Choroid plexus epithelial cell (primary cell): ENCODE measurements at regions not wholly inside any gene's neighbourhood (a gene's known extent, or its start where the extent isn't known, plus 50 kb on each side); places are given as distances from the start of the nearest gene placed in this dataset.
A peak's percentile ranks its signal among the peaks of the same experiment; 100 is the strongest.

Experiments
- DNase-seq: peaks from one replicate; pipeline ENCODE4 v3.0.0-alpha.2; 2010; ENCODE audit warnings: low read depth
- H3K4me3 ChIP-seq: 2 replicates; pipeline ENCODE4 v1.5.1; 2011; ENCODE audit warnings: low read depth, mild to moderate bottlenecking, control low read depth, low read length, moderate library complexity
- TF ChIP-seq, protein P1 (sequence below): conservative IDR thresholded peaks from 2 replicates; pipeline ENCODE4 v1.5.1; 2011; ENCODE audit warnings: low read depth, mild to moderate bottlenecking, control low read depth, inconsistent platforms, low read length, moderate library complexity

DNA sequence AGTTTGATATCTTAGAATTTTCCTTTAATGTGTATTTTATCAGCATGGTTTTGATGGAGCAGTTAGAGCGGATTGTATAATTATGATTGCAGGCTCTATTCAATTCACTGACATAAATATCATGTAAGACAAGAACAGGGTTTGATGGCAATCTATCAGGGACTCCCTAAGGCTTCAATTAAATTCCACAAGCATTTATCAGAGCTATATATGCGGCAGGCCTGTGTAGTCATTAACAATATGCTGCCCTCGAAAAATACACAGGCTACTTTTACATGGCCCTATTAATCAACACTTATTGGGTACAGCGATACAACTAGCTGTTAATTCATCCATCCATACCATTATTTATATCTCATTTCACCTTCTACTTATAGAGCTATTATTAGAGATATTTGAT is 358.1 kb upstream of the TPK1 start:
- no peak for DNase-seq
- no peak overlapping the region for H3K4me3 ChIP-seq
- TF ChIP-seq, protein P1, sequence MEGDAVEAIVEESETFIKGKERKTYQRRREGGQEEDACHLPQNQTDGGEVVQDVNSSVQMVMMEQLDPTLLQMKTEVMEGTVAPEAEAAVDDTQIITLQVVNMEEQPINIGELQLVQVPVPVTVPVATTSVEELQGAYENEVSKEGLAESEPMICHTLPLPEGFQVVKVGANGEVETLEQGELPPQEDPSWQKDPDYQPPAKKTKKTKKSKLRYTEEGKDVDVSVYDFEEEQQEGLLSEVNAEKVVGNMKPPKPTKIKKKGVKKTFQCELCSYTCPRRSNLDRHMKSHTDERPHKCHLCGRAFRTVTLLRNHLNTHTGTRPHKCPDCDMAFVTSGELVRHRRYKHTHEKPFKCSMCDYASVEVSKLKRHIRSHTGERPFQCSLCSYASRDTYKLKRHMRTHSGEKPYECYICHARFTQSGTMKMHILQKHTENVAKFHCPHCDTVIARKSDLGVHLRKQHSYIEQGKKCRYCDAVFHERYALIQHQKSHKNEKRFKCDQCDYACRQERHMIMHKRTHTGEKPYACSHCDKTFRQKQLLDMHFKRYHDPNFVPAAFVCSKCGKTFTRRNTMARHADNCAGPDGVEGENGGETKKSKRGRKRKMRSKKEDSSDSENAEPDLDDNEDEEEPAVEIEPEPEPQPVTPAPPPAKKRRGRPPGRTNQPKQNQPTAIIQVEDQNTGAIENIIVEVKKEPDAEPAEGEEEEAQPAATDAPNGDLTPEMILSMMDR = no peak

DNA sequence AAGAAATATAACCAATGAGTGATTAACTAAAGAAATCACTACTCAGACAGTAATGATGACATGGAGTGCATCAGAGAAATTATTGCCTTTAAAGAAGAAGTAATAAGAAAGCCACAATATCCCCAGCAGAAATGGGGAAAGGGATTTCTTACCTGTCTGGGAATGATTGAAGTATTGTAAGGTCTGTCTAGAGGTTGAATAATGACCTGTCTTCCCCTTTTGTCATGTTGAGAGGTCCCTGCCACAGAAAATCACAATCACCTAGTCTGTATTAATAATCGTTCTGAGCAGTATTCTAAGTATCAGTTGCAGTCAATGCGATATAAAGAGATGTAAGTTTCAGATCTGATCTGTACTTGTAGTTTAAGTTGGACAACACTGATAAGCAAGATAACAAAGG is 349.1 kb upstream of the TPK1 start:
- no peak for DNase-seq
- TF ChIP-seq, protein P1 = no peak
- no peak overlapping the region for H3K4me3 ChIP-seq

DNA sequence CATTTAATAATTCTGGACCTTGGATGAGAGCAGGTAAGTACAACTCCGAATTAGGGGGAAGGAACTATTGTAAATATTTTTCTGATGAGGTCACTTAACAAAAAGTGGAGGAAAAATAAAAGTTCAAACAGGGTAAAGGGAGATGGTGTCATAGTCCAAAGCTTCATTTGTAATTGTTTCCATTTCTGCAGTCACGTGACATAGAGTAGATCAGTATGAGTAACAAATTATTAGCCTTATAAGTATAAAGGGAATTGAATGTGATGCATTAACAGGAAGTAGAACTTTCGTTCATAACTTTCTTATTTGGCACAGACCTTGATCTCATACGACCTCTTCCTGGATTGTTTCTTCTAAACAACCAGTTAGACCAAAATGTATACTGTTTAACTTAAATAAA is 347.2 kb upstream of the TPK1 start:
- TF ChIP-seq, protein P1 = no peak
- peak; percentile 4 for DNase-seq

DNA sequence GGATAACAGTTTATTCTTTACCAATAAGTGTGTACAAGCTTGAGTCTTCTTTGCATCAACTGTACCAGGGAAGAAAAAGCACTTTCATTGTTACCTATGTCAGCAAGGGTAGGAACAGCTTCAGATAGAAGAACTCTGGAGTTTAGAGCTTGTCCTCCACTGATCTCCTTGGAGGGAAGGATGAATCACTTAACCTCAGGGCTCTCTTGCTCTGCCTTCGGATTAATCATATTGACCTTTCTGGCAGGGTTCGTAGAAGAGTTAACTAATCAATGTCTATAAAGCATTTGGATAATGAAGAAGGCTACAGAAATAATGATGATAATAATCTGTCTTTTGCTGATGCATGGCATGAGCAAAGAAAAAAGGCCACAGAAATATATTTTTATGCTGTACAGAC is 339.5 kb upstream of the TPK1 start:
- no peak overlapping the region for H3K4me3 ChIP-seq
- no peak for DNase-seq
- TF ChIP-seq, protein P1 = no peak

More for the DNA sequence above, 347.2 kb upstream of the TPK1 start:
- H3K4me3 ChIP-seq = no peak overlapping the region

DNA sequence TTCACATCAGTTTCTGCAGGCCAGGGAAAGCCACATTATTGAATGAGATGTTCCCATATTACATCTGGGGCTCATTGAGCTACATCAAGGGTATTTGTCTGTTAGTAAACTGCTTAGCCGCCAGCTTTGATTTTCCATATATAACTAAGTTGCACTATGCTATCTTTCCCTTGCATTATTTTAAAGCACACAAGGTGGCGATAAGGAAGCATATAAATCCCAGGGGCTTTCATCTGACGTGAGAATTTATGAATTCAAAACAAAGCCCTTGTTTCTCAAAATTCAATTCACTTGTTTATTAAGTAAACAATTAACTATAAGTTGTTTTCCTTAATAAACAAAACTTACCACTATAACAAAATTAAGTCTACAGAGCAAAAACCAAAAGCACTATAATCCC is 334.1 kb upstream of the TPK1 start:
- no peak overlapping the region for H3K4me3 ChIP-seq
- TF ChIP-seq, protein P1 = peak; percentile 31
- DNase-seq = peak; percentile 39

DNA sequence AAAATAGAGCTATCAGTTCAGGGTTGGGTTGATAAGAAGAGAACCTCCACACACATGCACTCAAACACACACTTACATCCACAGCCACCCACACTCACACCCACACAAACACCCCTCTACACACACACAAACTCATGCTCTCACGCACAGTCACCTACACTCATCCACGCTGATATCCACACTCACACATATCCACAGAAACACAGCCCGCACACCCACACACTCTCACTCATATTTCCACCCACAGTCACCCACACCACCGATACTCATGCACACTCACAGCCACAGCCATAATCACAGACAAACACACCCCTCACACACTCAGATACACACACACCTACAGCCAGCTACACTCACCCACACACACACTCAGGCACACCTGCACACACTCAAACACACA is 333.0 kb upstream of the TPK1 start:
- TF ChIP-seq, protein P1 = no peak
- H3K4me3 ChIP-seq = no peak overlapping the region
- DNase-seq = no peak

DNA sequence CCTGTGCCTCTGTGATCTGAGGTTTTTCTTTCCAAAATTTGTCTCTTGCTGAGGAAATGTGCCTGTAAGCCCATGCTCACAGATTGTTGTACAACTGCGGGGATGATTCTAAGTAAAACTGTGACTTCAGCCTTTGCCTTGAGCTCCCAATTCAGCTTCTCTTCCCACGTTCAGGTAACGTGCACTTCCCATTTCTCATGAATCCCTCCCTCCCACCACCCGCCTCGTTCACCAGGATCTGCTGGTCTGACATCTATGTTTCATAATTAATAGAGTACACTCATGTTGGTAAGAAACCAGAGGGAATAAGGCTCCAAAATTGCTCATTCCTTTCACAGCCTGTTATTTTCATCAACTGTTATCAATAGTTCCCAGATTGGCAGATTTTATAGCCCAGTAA is 332.6 kb upstream of the TPK1 start:
- TF ChIP-seq, protein P1 = no peak
- no peak for DNase-seq
- H3K4me3 ChIP-seq = no peak overlapping the region
